ENCODE measurements at regions not wholly inside any gene's neighbourhood (a gene's known extent, or its start where the extent isn't known, plus 50 kb on each side); places are given as distances from the start of the nearest gene placed in this dataset.

DNA sequence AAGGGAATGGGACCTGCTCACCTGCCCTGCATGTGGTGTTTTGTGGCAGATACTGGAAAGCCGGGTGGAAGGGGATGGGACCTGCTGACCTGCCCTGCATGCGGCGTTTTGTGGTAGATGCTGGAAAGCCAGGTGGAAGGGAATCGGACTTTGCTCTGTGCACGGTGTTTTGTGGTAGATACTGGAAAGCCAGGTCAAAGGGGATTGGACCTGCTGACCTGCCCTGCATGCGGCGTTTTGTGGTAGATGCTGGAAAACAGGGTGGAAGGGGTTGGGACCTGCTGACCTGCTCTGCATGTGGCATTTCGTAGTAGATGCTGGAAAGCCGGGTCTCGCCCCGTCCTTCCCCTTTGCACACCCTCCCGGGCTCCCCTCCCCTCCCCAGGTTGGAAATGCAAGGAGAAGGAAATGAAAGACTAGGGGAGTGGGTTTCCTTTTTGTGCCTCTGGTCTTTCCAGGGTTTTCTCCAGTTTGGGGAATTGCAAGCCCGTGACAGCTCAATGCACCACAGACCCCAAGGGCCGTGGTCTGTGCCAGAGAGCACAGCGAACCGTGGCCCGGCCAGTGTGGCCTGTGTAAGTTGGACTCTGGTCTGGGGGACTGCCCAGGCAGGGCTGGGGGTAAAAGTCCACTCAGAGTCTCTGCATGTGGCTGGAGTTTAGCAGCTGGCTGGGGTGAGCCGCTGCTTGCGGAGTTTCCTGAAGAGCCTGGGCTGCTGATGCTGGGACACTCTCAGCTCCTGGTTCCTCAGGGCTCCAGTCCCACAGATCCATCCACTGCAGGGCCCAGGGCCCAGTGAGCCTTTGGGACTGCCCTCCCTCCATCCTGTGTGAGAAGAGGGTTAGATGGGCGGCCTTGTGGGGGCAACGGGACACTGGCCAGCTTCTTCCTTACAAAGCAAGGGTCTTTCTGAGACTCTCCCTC is 105.5 kb downstream of the CRYAA start:
- no peak for DNase-seq (ENCODE audit: low read depth)

DNA sequence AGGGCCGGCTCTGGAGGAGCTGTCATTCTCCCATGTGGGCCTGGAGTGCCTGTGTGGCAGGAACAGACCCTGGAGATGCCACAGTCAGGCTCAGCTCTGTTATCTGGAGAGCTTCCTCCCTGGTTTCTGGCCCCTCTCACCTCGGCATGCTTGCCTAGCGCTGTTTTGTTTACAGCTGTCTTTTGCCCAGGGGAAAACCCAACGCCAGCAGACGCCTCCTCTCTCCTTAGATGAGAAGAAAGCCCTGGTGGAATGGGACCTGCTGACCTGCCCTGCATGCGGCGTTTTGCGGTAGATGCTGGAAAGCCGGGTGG is 104.9 kb downstream of the CRYAA start:
- no peak for DNase-seq (ENCODE audit: low read depth)

DNA sequence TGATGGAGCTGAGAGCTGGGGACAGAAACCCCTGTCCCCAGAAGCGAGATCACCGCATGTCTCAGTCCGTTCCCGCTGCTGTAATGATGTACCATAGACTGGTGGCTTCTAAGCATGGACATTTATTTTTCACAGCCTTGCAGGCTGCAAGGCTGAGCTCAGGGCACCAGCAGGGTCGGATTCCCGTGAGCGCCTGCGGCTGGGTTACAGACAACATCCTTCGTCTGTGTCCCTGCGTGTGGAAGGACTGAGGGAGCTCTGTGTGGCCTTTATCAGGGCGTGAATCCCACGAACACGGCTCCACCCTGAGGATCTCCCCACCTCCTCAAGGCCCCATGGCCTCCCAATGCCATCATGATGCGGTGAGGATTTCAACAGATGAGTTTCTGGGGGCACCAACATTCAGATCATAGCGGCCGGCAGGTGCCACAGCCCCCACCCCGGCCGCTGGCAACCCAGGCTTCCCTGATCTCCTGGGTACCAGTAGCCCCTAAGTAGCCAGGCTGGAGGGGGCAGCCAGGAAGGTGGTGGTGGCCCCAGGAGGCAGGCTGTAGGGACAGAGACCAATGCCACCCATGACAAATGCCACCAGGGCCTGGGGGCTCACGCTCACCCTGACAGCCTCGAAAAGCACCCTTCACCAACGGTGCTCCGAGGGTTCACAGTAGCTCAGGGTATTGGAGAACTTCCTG is 104.4 kb downstream of the CRYAA start:
- DNase-seq (ENCODE audit: low read depth), result no peak

DNA sequence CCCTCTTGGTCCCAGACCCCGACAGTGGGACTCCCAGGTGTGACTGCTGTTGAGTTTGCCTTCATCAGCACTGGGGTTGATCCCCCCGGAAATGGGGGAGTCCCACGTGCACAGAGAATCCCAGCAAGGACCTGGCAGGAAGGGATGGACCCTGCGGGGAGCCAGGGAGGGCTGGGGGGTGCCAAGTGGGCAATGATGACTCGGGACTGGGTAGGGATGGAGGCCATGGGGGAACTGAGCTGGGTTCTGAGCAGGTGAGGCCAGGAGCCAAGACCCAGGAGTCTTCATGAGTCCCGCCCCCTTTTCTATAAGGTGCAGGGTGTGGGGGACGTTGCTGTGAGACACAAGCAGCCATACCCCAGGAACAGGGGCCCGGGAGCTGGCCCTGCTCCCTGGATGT is 103.8 kb downstream of the CRYAA start:
- no peak for DNase-seq (ENCODE audit: low read depth)

DNA sequence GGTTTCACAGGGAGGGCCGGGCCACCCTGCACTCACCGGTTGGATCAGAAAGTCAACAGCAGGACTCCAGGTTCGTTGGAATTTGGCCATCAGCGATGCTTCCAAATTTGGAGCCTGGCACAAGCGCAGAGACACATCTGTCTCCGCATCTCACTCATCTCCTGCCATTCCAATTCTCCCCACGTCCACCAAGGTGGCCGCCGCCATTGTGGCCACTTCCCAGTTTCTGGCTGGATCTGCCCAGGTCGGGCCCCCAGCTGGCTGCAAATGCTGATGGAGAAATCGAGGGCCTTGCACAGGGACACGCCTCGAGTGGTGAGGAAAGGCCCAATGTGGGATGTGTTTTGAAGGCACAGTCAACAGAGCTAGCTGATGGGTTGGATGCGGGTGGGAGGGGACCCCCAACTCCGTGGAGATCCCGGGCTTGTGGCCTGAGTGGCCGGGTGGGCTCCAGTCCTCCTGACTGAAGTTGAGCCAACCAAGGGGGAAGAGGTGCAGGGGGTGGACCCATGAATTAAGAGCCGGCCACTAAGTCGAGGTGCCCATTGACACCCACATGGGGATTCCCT is 102.7 kb downstream of the CRYAA start:
- DNase-seq (ENCODE audit: low read depth), result no peak

DNA sequence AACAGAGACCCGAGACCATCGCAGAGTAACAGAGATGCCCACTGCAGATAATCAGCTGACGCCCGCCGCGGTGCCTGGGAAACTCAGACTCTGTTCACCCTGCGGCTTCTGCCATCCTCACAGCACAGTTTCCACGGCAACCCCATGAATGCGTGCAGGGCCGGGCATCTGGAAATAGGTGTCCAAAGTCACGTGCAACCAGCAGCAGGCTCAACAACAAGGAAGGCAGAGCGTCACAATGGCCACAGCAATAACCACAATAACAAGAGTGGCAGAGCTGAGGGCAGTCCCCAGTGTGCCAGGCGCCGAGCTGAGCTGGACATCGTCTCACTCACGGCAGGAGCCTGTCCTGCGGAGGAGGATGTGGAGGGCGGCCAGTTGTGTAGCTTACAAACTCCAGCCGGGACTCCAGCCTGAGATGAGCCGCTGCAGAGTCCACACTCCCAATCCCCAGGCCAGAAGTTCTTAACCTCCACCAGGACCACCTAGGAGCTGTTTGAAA is 102.0 kb downstream of the CRYAA start:
- no peak for DNase-seq (ENCODE audit: low read depth)

DNA sequence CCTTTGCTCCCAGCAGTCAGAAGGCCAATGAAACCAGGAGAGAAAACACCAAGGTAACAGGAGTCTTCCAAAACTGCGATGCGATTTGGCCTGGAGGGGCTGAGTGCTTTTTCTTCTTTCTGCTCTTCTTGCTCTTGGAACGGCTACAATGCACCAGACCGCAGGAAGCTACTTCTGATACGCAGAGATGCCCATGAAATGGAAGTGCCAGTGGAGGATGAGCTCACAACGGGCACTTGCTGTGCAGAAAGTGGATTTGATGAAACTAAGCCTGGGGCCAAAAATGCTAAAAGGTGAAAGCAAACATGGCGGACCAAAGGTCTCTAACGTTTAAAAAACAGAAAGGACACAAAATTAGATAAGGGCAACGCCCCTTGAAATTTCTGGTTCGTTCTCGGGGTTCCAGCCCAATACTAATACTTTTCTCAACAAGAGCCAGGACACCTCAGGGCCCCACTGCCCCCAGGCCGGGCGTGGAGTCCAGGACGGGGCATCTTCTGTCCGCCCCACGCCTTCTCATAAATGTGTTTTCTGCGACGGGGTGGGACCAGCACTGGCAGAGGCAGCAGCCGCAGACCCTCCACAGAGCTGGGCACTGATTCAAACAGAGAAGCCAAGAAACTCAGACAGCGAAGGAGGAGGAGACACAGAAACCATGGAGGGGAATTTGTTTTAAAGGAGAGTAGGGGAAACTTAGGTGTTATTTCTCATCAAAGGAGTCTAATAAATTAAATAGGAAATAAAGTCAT is 101.3 kb downstream of the CRYAA start:
- no peak for DNase-seq (ENCODE audit: low read depth)

DNA sequence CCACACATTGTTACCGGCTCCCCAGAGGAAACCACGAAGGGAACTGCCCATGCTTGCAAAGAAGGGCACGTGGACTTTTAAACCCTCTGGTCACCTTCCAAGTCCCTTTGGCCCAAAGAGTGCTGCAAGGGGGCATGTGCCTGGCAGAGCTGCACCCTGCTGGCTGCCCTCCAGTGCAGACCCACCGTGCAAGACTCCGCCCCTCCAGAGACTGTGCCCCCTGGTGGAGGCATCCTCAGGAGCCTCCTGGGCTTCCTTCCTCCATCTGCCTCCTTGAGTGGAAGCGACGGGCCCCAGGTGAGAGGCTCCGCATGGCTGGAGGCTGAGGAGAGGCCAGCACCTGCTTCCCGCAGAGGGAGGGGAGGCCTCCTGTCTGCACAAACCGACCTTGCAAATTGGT is 100.6 kb downstream of the CRYAA start:
- DNase-seq (ENCODE audit: low read depth), result peak; percentile 27

DNA sequence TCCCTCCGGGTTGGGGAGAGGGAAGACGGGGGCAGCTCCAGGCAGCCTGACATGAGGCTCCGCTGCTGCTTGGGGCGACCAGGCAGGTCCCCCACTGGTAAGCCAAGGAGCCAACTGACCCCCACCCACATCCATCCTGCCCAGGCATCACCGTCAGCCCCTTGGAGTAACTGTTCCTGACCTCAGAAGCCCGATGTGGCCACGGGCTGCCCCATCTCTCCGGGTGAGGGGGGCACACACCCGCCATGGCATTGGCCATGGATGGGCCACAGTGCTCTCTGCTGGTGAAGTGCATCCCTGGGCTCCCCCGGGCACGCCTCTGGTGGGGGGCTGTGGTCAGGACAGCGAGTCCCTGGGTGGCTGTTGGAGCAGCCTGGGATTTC is 100.0 kb downstream of the CRYAA start:
- DNase-seq (ENCODE audit: low read depth), result no peak

DNA sequence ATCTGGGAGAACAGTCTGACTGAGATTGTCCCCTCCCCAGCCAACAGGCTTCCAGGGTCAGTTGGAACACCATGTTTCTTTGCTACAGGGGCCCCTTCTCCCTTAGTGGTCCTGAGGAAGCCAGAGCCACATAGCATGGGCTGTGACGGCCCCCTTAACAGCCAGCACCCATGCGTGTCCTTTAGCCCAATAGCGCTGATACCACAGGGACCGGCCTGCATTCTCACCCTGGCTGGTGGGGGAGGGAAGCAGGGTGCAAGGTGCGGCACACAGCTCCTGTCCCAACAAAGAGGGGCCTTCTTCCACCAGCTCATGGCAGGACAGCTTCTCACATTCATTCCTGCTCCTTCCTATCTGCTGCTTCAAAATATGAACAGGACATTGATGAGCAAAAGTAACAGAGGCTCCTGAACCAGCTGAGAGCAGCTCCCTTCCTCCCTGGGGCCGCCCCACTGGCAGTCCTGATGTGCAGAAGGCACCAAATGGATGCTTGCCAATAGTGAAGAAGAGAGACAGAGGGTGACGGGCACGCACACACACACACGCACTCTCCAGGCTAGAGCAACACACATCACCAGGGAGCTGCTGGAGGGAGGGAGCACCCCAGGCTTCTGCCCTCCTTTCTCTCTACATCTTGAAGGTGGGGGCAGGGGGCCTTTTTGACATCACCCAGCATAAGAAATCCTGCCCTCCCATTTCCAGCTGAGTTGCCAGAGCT is 99.4 kb downstream of the CRYAA start:
- no peak for DNase-seq (ENCODE audit: low read depth)

DNA sequence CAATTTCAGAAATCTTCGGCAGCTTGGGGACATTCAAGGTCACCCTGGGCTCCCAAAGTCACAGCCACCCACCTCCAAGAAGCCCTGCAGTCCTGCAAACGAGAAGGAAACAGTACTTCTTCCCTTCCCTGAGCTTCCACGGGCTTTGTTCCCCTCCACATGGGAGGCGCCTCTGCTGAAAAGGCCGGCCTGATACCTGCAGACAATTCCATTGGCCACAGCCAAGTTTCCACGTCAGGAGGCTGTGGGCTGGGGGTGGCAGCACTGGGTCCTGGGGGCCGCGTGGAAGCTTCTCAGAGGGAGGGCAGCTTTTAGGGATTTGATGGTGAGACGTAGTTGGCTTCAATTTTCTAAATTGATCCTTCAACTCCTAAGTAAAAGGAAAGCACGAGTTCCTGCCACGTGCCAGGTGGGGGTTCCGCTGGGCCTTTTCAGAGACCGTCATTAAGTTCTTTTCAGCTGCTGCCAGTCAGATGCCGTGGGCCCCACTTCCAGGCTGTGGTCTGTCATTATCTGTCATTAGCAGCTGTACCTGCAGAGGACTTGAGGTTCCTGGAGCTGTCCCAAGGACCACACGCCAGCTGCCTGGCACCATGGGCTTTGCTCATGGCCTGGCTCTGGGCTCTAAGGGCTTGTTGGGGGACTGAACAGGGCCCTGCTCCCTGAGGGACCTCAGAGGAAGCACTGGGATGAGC is 98.7 kb downstream of the CRYAA start:
- no peak for DNase-seq (ENCODE audit: low read depth)

DNA sequence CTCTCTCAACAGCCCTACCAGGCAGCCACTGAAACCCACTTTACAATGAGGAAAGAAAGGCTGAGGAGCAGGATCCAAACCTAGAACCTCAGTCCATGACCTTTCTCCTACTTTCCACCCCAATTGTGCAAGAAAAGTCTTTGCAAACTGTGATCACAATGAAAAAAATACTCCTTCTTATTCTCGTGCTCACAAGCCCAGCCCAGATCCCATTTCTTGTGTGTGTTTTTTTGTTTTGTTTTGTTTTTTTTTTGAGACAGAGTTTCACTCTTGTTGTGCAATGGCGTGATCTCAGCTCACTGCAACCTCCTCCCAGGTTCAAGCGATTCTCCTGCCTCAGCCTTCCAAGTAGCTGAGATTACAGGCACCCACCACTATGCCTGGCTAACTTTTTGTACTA is 97.7 kb downstream of the CRYAA start:
- no peak for DNase-seq (ENCODE audit: low read depth)

DNA sequence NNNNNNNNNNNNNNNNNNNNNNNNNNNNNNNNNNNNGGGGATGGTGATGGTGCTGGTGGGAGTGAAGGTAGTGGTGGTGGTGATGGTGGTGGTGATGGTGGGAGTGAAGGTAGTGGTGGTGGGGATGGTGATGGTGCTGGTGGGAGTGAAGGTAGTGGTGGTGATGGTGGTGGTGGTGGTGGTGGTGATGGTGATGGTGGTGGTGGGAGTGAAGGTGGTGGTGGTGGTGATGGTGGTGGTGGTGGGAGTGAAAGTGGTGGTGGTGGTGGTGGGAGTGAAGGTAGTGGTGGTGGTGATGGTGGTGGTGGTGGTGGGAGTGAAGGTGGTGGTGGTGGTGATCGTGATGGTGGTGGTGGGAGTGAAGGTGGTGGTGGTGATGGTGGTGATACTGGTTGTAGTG is 93.6 kb downstream of the CRYAA start:
- no peak for DNase-seq (ENCODE audit: low read depth)

All from ELR (cell line).